Upper lobe of left lung (tissue), 4 donors: ENCODE measurements at regions not wholly inside any gene's neighbourhood (a gene's known extent, or its start where the extent isn't known, plus 50 kb on each side); places are given as distances from the start of the nearest gene placed in this dataset.

Source experiments
- POLR2AphosphoS5 ChIP-seq, 2 donors: sonication (generic); formaldehyde crosslinking; IDR thresholded peaks; one replicate each; pipeline ENCODE4 v1.5.1; 2017; ENCODE audit warnings: antibody characterized with exemption in 2 of 2
- TF ChIP-seq, protein P1 (sequence below), 6 experiments: fragments of 450-650 bp in 4 of 6; fragments of 200-600 bp in 2 of 6; sonication (generic) in 2 of 6; IDR thresholded peaks; one replicate each; pipeline ENCODE4 v1.5.1; 2016 to 2019; ENCODE audit warnings: antibody characterized with exemption in 6 of 6

GRCh38 chr3:137926991-137927390 is 83.0 kb upstream of the CLDN18 start:
- TF ChIP-seq, protein P1, sequence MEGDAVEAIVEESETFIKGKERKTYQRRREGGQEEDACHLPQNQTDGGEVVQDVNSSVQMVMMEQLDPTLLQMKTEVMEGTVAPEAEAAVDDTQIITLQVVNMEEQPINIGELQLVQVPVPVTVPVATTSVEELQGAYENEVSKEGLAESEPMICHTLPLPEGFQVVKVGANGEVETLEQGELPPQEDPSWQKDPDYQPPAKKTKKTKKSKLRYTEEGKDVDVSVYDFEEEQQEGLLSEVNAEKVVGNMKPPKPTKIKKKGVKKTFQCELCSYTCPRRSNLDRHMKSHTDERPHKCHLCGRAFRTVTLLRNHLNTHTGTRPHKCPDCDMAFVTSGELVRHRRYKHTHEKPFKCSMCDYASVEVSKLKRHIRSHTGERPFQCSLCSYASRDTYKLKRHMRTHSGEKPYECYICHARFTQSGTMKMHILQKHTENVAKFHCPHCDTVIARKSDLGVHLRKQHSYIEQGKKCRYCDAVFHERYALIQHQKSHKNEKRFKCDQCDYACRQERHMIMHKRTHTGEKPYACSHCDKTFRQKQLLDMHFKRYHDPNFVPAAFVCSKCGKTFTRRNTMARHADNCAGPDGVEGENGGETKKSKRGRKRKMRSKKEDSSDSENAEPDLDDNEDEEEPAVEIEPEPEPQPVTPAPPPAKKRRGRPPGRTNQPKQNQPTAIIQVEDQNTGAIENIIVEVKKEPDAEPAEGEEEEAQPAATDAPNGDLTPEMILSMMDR (IDR thresholded peaks at IDR 0.05) = no peak
- no peak for TF ChIP-seq POLR2AphosphoS5 (IDR thresholded peaks at IDR 0.05)
